ENCODE measurements at regions not wholly inside any gene's neighbourhood (a gene's known extent, or its start where the extent isn't known, plus 50 kb on each side); places are given as distances from the start of the nearest gene placed in this dataset.

GRCh38 chr3:102614585-102614984 is 179.8 kb downstream of the ZPLD1 start:
- TF ChIP-seq, protein P1, sequence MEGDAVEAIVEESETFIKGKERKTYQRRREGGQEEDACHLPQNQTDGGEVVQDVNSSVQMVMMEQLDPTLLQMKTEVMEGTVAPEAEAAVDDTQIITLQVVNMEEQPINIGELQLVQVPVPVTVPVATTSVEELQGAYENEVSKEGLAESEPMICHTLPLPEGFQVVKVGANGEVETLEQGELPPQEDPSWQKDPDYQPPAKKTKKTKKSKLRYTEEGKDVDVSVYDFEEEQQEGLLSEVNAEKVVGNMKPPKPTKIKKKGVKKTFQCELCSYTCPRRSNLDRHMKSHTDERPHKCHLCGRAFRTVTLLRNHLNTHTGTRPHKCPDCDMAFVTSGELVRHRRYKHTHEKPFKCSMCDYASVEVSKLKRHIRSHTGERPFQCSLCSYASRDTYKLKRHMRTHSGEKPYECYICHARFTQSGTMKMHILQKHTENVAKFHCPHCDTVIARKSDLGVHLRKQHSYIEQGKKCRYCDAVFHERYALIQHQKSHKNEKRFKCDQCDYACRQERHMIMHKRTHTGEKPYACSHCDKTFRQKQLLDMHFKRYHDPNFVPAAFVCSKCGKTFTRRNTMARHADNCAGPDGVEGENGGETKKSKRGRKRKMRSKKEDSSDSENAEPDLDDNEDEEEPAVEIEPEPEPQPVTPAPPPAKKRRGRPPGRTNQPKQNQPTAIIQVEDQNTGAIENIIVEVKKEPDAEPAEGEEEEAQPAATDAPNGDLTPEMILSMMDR (IDR thresholded peaks at IDR 0.05): no peak
- TF ChIP-seq POLR2A (IDR thresholded peaks at IDR 0.05): no peak

All from body of pancreas (tissue), 4 donors.